ENCODE measurements at regions not wholly inside any gene's neighbourhood (a gene's known extent, or its start where the extent isn't known, plus 50 kb on each side); places are given as distances from the start of the nearest gene placed in this dataset.

DNA sequence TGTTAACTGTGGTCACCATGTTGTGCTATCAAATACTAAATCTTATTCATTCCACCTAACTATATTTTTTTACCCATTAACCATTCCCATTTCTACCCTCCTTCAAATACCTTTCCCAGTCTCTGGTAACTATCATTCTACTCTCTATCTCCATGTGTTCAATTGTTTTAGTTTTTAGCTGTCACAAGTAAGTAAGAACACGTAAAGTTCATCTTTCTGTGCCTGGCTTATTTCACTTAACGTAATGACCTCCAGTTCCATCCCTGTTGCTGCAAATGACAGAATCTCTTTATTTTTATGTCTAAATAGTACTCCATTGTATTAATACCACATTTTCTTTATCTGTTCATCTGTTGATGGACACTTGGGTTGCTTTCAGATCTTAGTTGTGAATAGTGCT is 485.1 kb upstream of the CD180 start:
- no peak for DNase-seq (ENCODE audit: low read depth)
- no peak overlapping the region for H3K4me3 ChIP-seq (ENCODE audit: low read depth, low read length)
- TF ChIP-seq, protein P1, sequence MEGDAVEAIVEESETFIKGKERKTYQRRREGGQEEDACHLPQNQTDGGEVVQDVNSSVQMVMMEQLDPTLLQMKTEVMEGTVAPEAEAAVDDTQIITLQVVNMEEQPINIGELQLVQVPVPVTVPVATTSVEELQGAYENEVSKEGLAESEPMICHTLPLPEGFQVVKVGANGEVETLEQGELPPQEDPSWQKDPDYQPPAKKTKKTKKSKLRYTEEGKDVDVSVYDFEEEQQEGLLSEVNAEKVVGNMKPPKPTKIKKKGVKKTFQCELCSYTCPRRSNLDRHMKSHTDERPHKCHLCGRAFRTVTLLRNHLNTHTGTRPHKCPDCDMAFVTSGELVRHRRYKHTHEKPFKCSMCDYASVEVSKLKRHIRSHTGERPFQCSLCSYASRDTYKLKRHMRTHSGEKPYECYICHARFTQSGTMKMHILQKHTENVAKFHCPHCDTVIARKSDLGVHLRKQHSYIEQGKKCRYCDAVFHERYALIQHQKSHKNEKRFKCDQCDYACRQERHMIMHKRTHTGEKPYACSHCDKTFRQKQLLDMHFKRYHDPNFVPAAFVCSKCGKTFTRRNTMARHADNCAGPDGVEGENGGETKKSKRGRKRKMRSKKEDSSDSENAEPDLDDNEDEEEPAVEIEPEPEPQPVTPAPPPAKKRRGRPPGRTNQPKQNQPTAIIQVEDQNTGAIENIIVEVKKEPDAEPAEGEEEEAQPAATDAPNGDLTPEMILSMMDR (conservative IDR thresholded peaks at IDR 0.05; ENCODE audit: low read depth, low read length) = no peak

- no peak overlapping the region for H3K4me3 ChIP-seq (ENCODE audit: low read depth, low read length)
- no peak for DNase-seq (ENCODE audit: low read depth)
- TF ChIP-seq, protein P1 (conservative IDR thresholded peaks at IDR 0.05; ENCODE audit: low read depth, low read length) = no peak
Observed at GRCh38 chr5:67680099-67680498, 483.5 kb upstream of the CD180 start.

GRCh38 chr5:67679184-67679841 is 482.7 kb upstream of the CD180 start:
- TF ChIP-seq, protein P1 (conservative IDR thresholded peaks at IDR 0.05; ENCODE audit: low read depth, low read length) = no peak
- H3K4me3 ChIP-seq (ENCODE audit: low read depth, low read length) = no peak overlapping the region
- DNase-seq (ENCODE audit: low read depth) = no peak

GRCh38 chr5:67678594-67678993 is 482.0 kb upstream of the CD180 start:
- H3K4me3 ChIP-seq (ENCODE audit: low read depth, low read length) = no peak overlapping the region
- no peak for DNase-seq (ENCODE audit: low read depth)
- TF ChIP-seq, protein P1 (conservative IDR thresholded peaks at IDR 0.05; ENCODE audit: low read depth, low read length) = no peak

DNA sequence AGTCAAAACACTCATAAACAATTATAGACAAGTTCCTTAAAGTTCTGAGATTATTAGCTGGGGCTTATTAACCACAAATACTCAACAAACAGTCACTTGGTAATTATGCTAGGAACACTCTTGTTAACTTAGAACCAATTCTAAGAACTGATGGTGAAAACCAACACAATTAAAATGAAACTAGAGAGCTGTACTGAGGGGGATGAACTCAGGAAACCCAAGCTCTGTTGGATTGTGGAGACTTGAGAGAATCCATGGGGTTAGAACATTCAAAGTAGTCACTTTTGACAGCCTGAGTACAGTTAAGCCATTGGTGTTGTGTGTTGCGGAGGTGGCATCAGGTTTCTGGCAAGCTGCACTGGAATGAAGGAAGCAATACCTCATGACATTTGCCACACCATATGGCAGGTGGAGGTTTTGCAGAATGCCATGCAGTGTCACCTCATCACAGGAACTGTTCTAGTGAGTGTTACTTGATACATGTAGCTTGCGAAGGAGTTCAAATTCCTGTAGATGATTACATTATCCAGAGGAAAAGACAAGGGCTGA is 480.9 kb upstream of the CD180 start:
- no peak overlapping the region for H3K4me3 ChIP-seq (ENCODE audit: low read depth, low read length)
- DNase-seq (ENCODE audit: low read depth) = no peak
- TF ChIP-seq, protein P1 (conservative IDR thresholded peaks at IDR 0.05; ENCODE audit: low read depth, low read length) = no peak

DNA sequence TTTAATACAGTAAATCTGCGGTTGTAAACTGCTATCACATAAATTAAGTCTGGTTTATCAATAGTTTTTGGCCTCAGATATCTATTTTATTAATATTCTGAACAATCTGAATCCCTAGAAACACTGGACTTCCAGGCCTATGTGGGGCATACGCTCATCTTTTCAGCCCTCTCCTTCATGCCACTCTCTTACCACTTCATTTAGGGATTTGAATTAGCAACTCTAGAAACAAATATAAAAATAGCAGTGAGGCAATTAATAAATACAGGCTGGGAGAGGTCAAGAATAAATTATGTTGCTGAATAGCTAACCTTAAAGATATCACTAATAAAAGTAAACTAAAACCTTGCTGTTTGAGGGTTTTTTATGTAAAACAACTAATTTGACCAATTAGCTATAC is 480.3 kb upstream of the CD180 start:
- DNase-seq (ENCODE audit: low read depth) = no peak
- H3K4me3 ChIP-seq (ENCODE audit: low read depth, low read length) = no peak overlapping the region
- TF ChIP-seq, protein P1 (conservative IDR thresholded peaks at IDR 0.05; ENCODE audit: low read depth, low read length) = no peak

GRCh38 chr5:67674159-67674655 is 477.6 kb upstream of the CD180 start:
- TF ChIP-seq, protein P1 (conservative IDR thresholded peaks at IDR 0.05; ENCODE audit: low read depth, low read length) = no peak
- DNase-seq (ENCODE audit: low read depth) = no peak
- no peak overlapping the region for H3K4me3 ChIP-seq (ENCODE audit: low read depth, low read length)
